ENCODE measurements at regions not wholly inside any gene's neighbourhood (a gene's known extent, or its start where the extent isn't known, plus 50 kb on each side); places are given as distances from the start of the nearest gene placed in this dataset.
A peak's percentile ranks its signal among the peaks of the same experiment; 100 is the strongest.

- TF ChIP-seq CTCF (IDR thresholded peaks at IDR 0.05) = no peak
- TF ChIP-seq POLR2A (IDR thresholded peaks at IDR 0.05) = peak in 1 of 2 donors; percentile 38
These were observed 144.5 kb downstream of the CEBPB start for GRCh38 chr20:50335105-50335504.

Data from adrenal gland (tissue), 5 donors.